ENCODE measurements at regions not wholly inside any gene's neighbourhood (a gene's known extent, or its start where the extent isn't known, plus 50 kb on each side); places are given as distances from the start of the nearest gene placed in this dataset.
"Not testable (repeated sequence)": the region's sequence is repeated elsewhere in the genome, so short reads cannot be mapped to it uniquely, and the experiment has no call there.

GRCh38 chr5:3155717-3156116, 404.2 kb upstream of the IRX2 start:
- H3K4me3 ChIP-seq (ENCODE audit: low read depth, low read length) = no peak overlapping the region
- ChIA-PET POLR2A (no interaction called here), CTCF (no interaction called here)
- no peak for TF ChIP-seq CTCF (IDR thresholded peaks at IDR 0.05; ENCODE audit: insufficient read depth, low read depth, low read length)
- H3K27me3 ChIP-seq (ENCODE audit: control insufficient read depth, insufficient read depth, low read length) = no peaks in the 10 kb centered on the region
- DNase-seq (ENCODE audit: low read depth) = no peak
- H3K36me3 ChIP-seq (ENCODE audit: control insufficient read depth, insufficient read depth, low read length) = no peaks in the 10 kb centered on the region

- DNase-seq (ENCODE audit: low read depth) = no peak
- TF ChIP-seq CTCF (IDR thresholded peaks at IDR 0.05; ENCODE audit: insufficient read depth, low read depth, low read length) = no peak
- POLR2A ChIA-PET = no interaction called here
- no peaks in the 10 kb centered on the region for H3K36me3 ChIP-seq (ENCODE audit: control insufficient read depth, insufficient read depth, low read length)
- H3K27me3 ChIP-seq (ENCODE audit: control insufficient read depth, insufficient read depth, low read length) = no peaks in the 10 kb centered on the region
- CTCF ChIA-PET = no interaction called here
- no peak overlapping the region for H3K4me3 ChIP-seq (ENCODE audit: low read depth, low read length)
Observed at GRCh38 chr5:3155046-3155445, 403.6 kb upstream of the IRX2 start.

GRCh38 chr5:3153906-3154305, 402.4 kb upstream of the IRX2 start:
- ChIA-PET CTCF (no interaction called here), POLR2A (no interaction called here)
- TF ChIP-seq CTCF (IDR thresholded peaks at IDR 0.05; ENCODE audit: insufficient read depth, low read depth, low read length) = no peak
- H3K36me3 ChIP-seq (ENCODE audit: control insufficient read depth, insufficient read depth, low read length) = no peaks in the 10 kb centered on the region
- no peak for DNase-seq (ENCODE audit: low read depth)
- no peak overlapping the region for H3K4me3 ChIP-seq (ENCODE audit: low read depth, low read length)
- no peaks in the 10 kb centered on the region for H3K27me3 ChIP-seq (ENCODE audit: control insufficient read depth, insufficient read depth, low read length)

GRCh38 chr5:3153226-3153858, 401.9 kb upstream of the IRX2 start:
- H3K4me3 ChIP-seq (ENCODE audit: low read depth, low read length) = no peak overlapping the region
- no peak for DNase-seq (ENCODE audit: low read depth)
- ChIA-PET CTCF (no interaction called here), POLR2A (no interaction called here)
- H3K27me3 ChIP-seq (ENCODE audit: control insufficient read depth, insufficient read depth, low read length) = no peaks in the 10 kb centered on the region
- no peaks in the 10 kb centered on the region for H3K36me3 ChIP-seq (ENCODE audit: control insufficient read depth, insufficient read depth, low read length)
- TF ChIP-seq CTCF (IDR thresholded peaks at IDR 0.05; ENCODE audit: insufficient read depth, low read depth, low read length) = no peak

GRCh38 chr5:3149899-3150298, 398.4 kb upstream of the IRX2 start:
- no peaks in the 10 kb centered on the region for H3K27me3 ChIP-seq (ENCODE audit: control insufficient read depth, insufficient read depth, low read length)
- H3K4me3 ChIP-seq (ENCODE audit: low read depth, low read length) = no peak overlapping the region
- ChIA-PET POLR2A (no interaction called here), CTCF (no interaction called here)
- no peaks in the 10 kb centered on the region for H3K36me3 ChIP-seq (ENCODE audit: control insufficient read depth, insufficient read depth, low read length)
- DNase-seq (ENCODE audit: low read depth) = no peak
- TF ChIP-seq CTCF (IDR thresholded peaks at IDR 0.05; ENCODE audit: insufficient read depth, low read depth, low read length) = no peak

GRCh38 chr5:3147405-3147804, 395.9 kb upstream of the IRX2 start:
- POLR2A ChIA-PET; CTCF ChIA-PET; H3K27me3 ChIP-seq (ENCODE audit: control insufficient read depth, insufficient read depth, low read length); H3K36me3 ChIP-seq (ENCODE audit: control insufficient read depth, insufficient read depth, low read length); DNase-seq (ENCODE audit: low read depth); H3K4me3 ChIP-seq (ENCODE audit: low read depth, low read length): not testable (repeated sequence)
